Stomach (tissue), 4 donors: ENCODE measurements at regions not wholly inside any gene's neighbourhood (a gene's known extent, or its start where the extent isn't known, plus 50 kb on each side); places are given as distances from the start of the nearest gene placed in this dataset.

Experiments
- POLR2A ChIP-seq, 4 donors: fragments of 450-650 bp; IDR thresholded peaks; one replicate each; pipeline ENCODE4 v1.6.1; 2016; ENCODE audit warnings: antibody characterized with exemption in 4 of 4, control low read depth in 2 of 4, mild to moderate bottlenecking in 1 of 4, moderate library complexity in 1 of 4
- TF ChIP-seq, protein P1 (sequence below), 7 experiments: fragments of 450-650 bp in 4 of 7; fragments of 200-600 bp in 3 of 7; sonication (generic) in 3 of 7; IDR thresholded peaks; one replicate each; pipeline ENCODE4 v1.5.1; 2016 to 2019; ENCODE audit warnings: antibody characterized with exemption in 7 of 7, control low read depth in 2 of 7, mild to moderate bottlenecking in 1 of 7

DNA sequence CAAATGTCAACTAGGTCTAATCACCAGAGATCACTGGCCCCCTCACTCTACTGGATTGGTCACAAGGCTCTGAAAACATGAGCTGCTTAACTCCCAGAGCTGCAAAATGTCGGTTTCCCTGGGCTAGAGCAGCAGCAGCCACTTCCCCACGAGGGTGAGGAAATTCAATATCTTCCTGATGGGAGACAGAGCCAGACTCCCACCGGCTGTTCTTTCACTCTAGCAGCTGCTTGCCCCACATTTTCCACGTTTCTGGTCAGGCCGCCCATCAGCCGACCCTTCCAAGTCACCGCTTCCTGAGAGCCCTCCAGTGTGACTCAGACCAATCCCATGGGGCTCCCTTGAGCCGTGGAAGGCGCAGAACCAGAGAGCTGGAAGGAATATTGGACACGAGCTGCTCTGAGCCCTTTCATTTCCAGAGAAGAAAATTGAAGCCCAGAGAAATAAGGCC is 227.0 kb downstream of the ADAMTS15 start:
- TF ChIP-seq, protein P1, sequence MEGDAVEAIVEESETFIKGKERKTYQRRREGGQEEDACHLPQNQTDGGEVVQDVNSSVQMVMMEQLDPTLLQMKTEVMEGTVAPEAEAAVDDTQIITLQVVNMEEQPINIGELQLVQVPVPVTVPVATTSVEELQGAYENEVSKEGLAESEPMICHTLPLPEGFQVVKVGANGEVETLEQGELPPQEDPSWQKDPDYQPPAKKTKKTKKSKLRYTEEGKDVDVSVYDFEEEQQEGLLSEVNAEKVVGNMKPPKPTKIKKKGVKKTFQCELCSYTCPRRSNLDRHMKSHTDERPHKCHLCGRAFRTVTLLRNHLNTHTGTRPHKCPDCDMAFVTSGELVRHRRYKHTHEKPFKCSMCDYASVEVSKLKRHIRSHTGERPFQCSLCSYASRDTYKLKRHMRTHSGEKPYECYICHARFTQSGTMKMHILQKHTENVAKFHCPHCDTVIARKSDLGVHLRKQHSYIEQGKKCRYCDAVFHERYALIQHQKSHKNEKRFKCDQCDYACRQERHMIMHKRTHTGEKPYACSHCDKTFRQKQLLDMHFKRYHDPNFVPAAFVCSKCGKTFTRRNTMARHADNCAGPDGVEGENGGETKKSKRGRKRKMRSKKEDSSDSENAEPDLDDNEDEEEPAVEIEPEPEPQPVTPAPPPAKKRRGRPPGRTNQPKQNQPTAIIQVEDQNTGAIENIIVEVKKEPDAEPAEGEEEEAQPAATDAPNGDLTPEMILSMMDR (IDR thresholded peaks at IDR 0.05) = no peak
- TF ChIP-seq POLR2A (IDR thresholded peaks at IDR 0.05) = no peak
